ENCODE measurements at regions not wholly inside any gene's neighbourhood (a gene's known extent, or its start where the extent isn't known, plus 50 kb on each side); places are given as distances from the start of the nearest gene placed in this dataset.

GRCh38 chr20:10733122-10733521 lies 59.3 kb upstream of the JAG1 start:
- H4K20me1 ChIP-seq (replicated peaks in 1 of 2; ENCODE audit: control insufficient read depth in 1 of 2, insufficient read depth in 2 of 2, low read length in 2 of 2): no peaks in the 10 kb centered on the region

More at GRCh38 chr20:10733122-10733521, 59.3 kb upstream of the JAG1 start:
- H3K4me2 ChIP-seq (ENCODE audit: insufficient read depth in 1 of 2, low read depth in 2 of 2, low read length in 2 of 2): no peak overlapping the region
- H2AK5ac ChIP-seq (ENCODE audit: low read depth, low read length): 0 out of 2 replicates have a peak overlapping the region, but pooled peaks have one; percentile 34
- no peak overlapping the region for H3K9ac ChIP-seq (replicated peaks in 1 of 4; ENCODE audit: extremely low read depth in 1 of 4, low read depth in 3 of 4, low read length in 3 of 4)
- no peaks in the 10 kb centered on the region for H3K79me1 ChIP-seq (ENCODE audit: low read depth, low read length)
- H4K91ac ChIP-seq (replicated peaks; ENCODE audit: insufficient read length, low read length): no peak overlapping the region
- TF ChIP-seq JUN (IDR thresholded peaks at IDR 0.05; ENCODE audit: low read depth, low read length) (no peak), TAF7 (optimal IDR thresholded peaks at IDR 0.05; ENCODE audit: borderline replicate concordance, low read depth, low read length) (no peak), JUND (IDR thresholded peaks at IDR 0.05; ENCODE audit: low read length) (no peak)
- no peak overlapping the region for H3K56ac ChIP-seq (replicated peaks; ENCODE audit: insufficient read length, low read depth, low read length)
- DNase-seq (ENCODE audit: low read depth in 1 of 2, low spot score in 2 of 2): no peak
- FAIRE-seq: no peak
- 0 out of 2 replicates have a peak overlapping the region, but pooled peaks have one; percentile 10 for H3K18ac ChIP-seq (ENCODE audit: extremely low read depth, low read length)
- peak overlapping the region; percentile 98 for H2AFZ ChIP-seq (ENCODE audit: low read length)
- H2BK120ac ChIP-seq (replicated peaks; ENCODE audit: low read depth, low read length): no peak overlapping the region
- peaks cover 3% of the 10 kb centered on the region; the same call in 1 of the 2 replicates for H3K23me2 ChIP-seq (ENCODE audit: low read depth, low read length)
- H3K27me3 ChIP-seq (replicated peaks in 1 of 4; ENCODE audit: control insufficient read depth in 3 of 4, extremely low read depth in 1 of 4, insufficient read depth in 3 of 4, low read length in 3 of 4): no peaks in the 10 kb centered on the region
- H3K4ac ChIP-seq (replicated peaks; ENCODE audit: insufficient read length, low read depth, low read length): no peak overlapping the region
- peak overlapping the region; percentile 31 for H4K5ac ChIP-seq (ENCODE audit: insufficient read length, low read depth, low read length)
- H4K8ac ChIP-seq (ENCODE audit: extremely low read depth, insufficient read depth, low read length): 0 out of 2 replicates have a peak overlapping the region, but pooled peaks have one; percentile 36
- 100% methylated on average over 1 of the region's 1 CpG; no CpG with 5 or more reads in 1 of the 2 experiments for WGBS, 2 experiments (ENCODE audit: extremely low coverage in 1 of 2, insufficient coverage in 1 of 2, insufficient read length in 1 of 2, insufficient replicate concordance in 2 of 2, low coverage in 1 of 2, low lambda C conversion rate in 2 of 2, missing lambda C conversion rate in 1 of 2)
- H3K23ac ChIP-seq (ENCODE audit: insufficient read length): no peak overlapping the region
- no peaks in the 10 kb centered on the region for H3K79me2 ChIP-seq (ENCODE audit: control insufficient read depth in 1 of 2, insufficient read depth in 2 of 2, low read length in 2 of 2)
- no peaks in the 10 kb centered on the region for H3K4me1 ChIP-seq (replicated peaks in 1 of 4; ENCODE audit: control insufficient read depth in 3 of 4, insufficient read depth in 4 of 4, low read length in 3 of 4)
- ChIA-PET POLR2A (ENCODE audit: partially characterized antibody) (no interaction called here), CTCF (ENCODE audit: partially characterized antibody) (interaction anchor here (0.6 kb wide), 1 partner anchor 49 kb away, joined by 3 read pairs; no protein-coding TSS in a partner anchor)
- H2BK15ac ChIP-seq (ENCODE audit: low read length): no peak overlapping the region
- H2BK20ac ChIP-seq (ENCODE audit: low read length): no peak overlapping the region
- no peaks in the 10 kb centered on the region; a peak in 1 of 4 replicates for H3K9me3 ChIP-seq (ENCODE audit: insufficient read depth in 2 of 2, low read depth in 1 of 2, low read length in 1 of 2)
- peak overlapping the region; percentile 63; the same call in 1 of the 2 replicates for H2BK5ac ChIP-seq (ENCODE audit: low read depth, low read length)
- no peak overlapping the region; the same call in 1 of the 2 replicates for H2BK12ac ChIP-seq (ENCODE audit: low read depth, low read length)
- H3K27ac ChIP-seq (ENCODE audit: low read depth, low read length): no peak overlapping the region
- no peaks in the 10 kb centered on the region for H3K36me3 ChIP-seq (ENCODE audit: control insufficient read depth in 2 of 4, insufficient read depth in 4 of 4, low read length in 3 of 4)
- no peak overlapping the region for H3K4me3 ChIP-seq (ENCODE audit: extremely low read depth in 1 of 4, insufficient read depth in 2 of 4, low read depth in 3 of 4, low read length in 4 of 4)
- H3K14ac ChIP-seq (ENCODE audit: insufficient read length): no peak overlapping the region

Data from H1 (cell line).